ENCODE measurements at regions not wholly inside any gene's neighbourhood (a gene's known extent, or its start where the extent isn't known, plus 50 kb on each side); places are given as distances from the start of the nearest gene placed in this dataset.

GRCh38 chr11:112852143-112852866, 108.9 kb upstream of the NCAM1 start:
- H3K4me3 ChIP-seq (ENCODE audit: low read depth, low read length) = no peak overlapping the region
- peak; percentile 63 for DNase-seq (ENCODE audit: low read depth)
- no peak for TF ChIP-seq CTCF (IDR thresholded peaks at IDR 0.05; ENCODE audit: insufficient read depth, low read length)

DNA sequence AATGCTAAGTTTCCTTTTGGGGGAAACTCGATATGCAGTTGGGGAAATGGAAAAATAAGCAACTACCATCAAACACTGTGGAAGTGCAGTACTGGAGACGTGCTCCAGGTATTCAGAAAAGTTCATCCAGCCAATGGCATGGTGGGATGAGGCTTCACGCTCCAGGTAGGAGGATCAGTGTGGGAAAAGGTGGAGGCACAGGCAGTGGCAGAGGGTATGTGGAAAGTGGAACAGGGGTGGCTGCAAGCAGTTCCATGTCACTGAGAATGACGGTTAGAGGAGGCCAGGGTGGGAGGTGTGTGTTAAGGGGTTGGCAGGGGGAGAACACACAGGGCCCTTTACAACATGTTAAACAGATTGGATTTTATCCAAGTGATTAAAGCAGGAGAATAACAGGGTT, 105.1 kb upstream of the NCAM1 start:
- no peak for TF ChIP-seq CTCF (IDR thresholded peaks at IDR 0.05; ENCODE audit: insufficient read depth, low read length)

GRCh38 chr11:112856591-112856990, 104.6 kb upstream of the NCAM1 start:
- no peak for TF ChIP-seq CTCF (IDR thresholded peaks at IDR 0.05; ENCODE audit: insufficient read depth, low read length)
- H3K4me3 ChIP-seq (ENCODE audit: low read depth, low read length) = no peak overlapping the region
- DNase-seq (ENCODE audit: low read depth) = peak; percentile 12

More for the DNA sequence above, 105.1 kb upstream of the NCAM1 start:
- DNase-seq (ENCODE audit: low read depth) = no peak
- H3K4me3 ChIP-seq (ENCODE audit: low read depth, low read length) = no peak overlapping the region

DNA sequence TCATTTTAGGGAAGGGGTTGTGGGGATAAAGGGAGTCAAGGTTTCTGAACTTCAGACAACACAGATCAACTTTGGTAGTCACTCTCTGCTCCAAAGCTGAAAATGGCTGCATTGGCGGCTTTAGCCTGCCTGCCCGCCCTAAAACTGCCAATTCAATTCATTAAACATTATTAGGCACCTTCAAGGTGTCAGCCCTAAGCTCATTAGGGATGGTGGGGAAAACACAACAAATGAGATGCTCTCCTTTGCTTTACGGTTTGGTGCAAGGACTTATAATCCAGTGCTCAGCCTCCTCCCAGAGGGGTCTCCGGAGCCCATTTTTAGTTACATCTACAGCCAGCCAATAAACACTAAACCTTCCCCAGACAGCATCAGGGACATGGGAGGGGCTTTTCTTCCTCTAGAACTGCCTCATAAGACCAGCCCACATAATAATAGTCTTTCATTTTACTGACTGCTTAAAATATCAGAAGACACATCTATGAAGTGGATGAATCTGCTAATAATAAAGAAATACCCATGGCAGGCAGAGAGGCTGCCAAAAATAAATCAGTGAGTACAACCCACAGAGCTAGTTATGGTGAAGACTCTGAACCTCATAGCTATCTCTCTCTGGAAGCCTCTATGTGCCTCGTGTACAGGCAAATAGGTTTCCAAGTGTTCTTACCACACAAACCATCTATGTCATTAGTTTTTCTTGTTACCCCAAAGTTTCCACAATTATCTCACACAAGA, 102.8 kb upstream of the NCAM1 start:
- H3K4me3 ChIP-seq (ENCODE audit: low read depth, low read length) = no peak overlapping the region
- DNase-seq (ENCODE audit: low read depth) = no peak

GRCh38 chr11:112859787-112860186, 101.4 kb upstream of the NCAM1 start:
- TF ChIP-seq CTCF (IDR thresholded peaks at IDR 0.05; ENCODE audit: insufficient read depth, low read length) = no peak
- DNase-seq (ENCODE audit: low read depth) = no peak
- no peak overlapping the region for H3K4me3 ChIP-seq (ENCODE audit: low read depth, low read length)

More for the DNA sequence above, 102.8 kb upstream of the NCAM1 start:
- TF ChIP-seq CTCF (IDR thresholded peaks at IDR 0.05; ENCODE audit: insufficient read depth, low read length) = no peak

GRCh38 chr11:112861356-112861755, 99.9 kb upstream of the NCAM1 start:
- TF ChIP-seq CTCF (IDR thresholded peaks at IDR 0.05; ENCODE audit: insufficient read depth, low read length) = no peak
- DNase-seq (ENCODE audit: low read depth) = no peak
- H3K4me3 ChIP-seq (ENCODE audit: low read depth, low read length) = no peak overlapping the region
